CD4-positive, alpha-beta T cell (primary cell): ENCODE measurements at regions not wholly inside any gene's neighbourhood (a gene's known extent, or its start where the extent isn't known, plus 50 kb on each side); places are given as distances from the start of the nearest gene placed in this dataset.

Experiments
- ATAC-seq: fragments of 200-7000 bp; cut with Tn5 transposase; one replicate; pipeline ENCODE4 v1.10.0; 2022; ENCODE audit warnings: mild to moderate bottlenecking; ENCODE audit not compliant: poor library complexity
- CTCF ChIA-PET: fragments of 350-600 bp; sonication (Branson Sonifier 250); formaldehyde crosslinking; loops from one replicate; lab custom pipeline; 2021; ENCODE audit warnings: antibody characterized with exemption, inconsistent platforms; lab: Charles Lee
- POLR2A ChIA-PET: fragments of 350-600 bp; sonication (Branson Sonifier 250); formaldehyde crosslinking; loops from one replicate; lab custom pipeline; 2021; ENCODE audit warnings: antibody characterized with exemption, inconsistent platforms; lab: Charles Lee
- DNase-seq, 14 experiments: peaks; one replicate each; pipeline ENCODE4 v3.0.0-alpha.2; 2013 to 2020; ENCODE audit warnings: mixed read lengths in 2 of 14
- H3K27ac ChIP-seq, 2 donors: one replicate each; pipeline versions ENCODE4 v1.5.1 to v1.7.0; 2013; ENCODE audit warnings: low read length in 2 of 2, low read depth in 1 of 2, mild to moderate bottlenecking in 1 of 2
- H3K27me3 ChIP-seq, 2 experiments: 1 replicate in 1 of 2; 2 replicates in 1 of 2; pipeline versions ENCODE4 v1.6.1 to v1.7.0; 2013; ENCODE audit warnings: low read length in 2 of 2, control low read depth in 1 of 2, mild to moderate bottlenecking in 1 of 2, moderate library complexity in 1 of 2; ENCODE audit not compliant: insufficient read depth in 2 of 2, control insufficient read depth in 1 of 2
- H3K36me3 ChIP-seq: one replicate; pipeline ENCODE4 v1.6.1; 2013; ENCODE audit warnings: low read length, control low read depth; ENCODE audit not compliant: insufficient read depth
- H3K4me1 ChIP-seq: one replicate; pipeline ENCODE4 v1.6.1; 2013; ENCODE audit warnings: low read length, control low read depth; ENCODE audit not compliant: insufficient read depth
- H3K4me3 ChIP-seq: one replicate; pipeline ENCODE4 v1.5.1; 2013; ENCODE audit warnings: mild to moderate bottlenecking, low read length, moderate library complexity
- H3K9me3 ChIP-seq, 2 experiments: 1 replicate in 1 of 2; 2 replicates in 1 of 2; pipeline versions ENCODE4 v1.6.1 to v1.7.0; 2013; ENCODE audit warnings: low read length in 2 of 2, mild to moderate bottlenecking in 2 of 2, control low read depth in 1 of 2, moderate library complexity in 1 of 2; ENCODE audit not compliant: control insufficient read depth in 1 of 2, insufficient read depth in 1 of 2
- H3K27ac Mint-ChIP-seq: one replicate; pipeline ENCODE4 v1.8.0; 2020; ENCODE audit warnings: mixed read lengths
- H3K27me3 Mint-ChIP-seq: one replicate; pipeline ENCODE4 v1.8.0; 2021; ENCODE audit warnings: mixed read lengths
- H3K36me3 Mint-ChIP-seq: one replicate; pipeline ENCODE4 v1.8.0; 2021; ENCODE audit warnings: low read depth, mixed read lengths
- H3K4me1 Mint-ChIP-seq: one replicate; pipeline ENCODE4 v1.8.0; 2021; ENCODE audit warnings: low read depth, mixed read lengths
- H3K4me3 Mint-ChIP-seq: one replicate; pipeline ENCODE4 v1.8.0; 2020; ENCODE audit warnings: mild to moderate bottlenecking, mixed read lengths
- H3K9me3 Mint-ChIP-seq: one replicate; pipeline ENCODE4 v1.8.0; 2020; ENCODE audit warnings: mixed read lengths
- CTCF ChIP-seq: fragments of 200-600 bp; IDR thresholded peaks from one replicate; pipeline ENCODE4 v1.8.0; 2022; ENCODE audit warnings: antibody characterized with exemption, mild to moderate bottlenecking
- intact Hi-C, 2 experiments: fragments of 100-400 bp; cut with DNase I in 1 of 2; cut with micrococcal nuclease in 1 of 2; formaldehyde crosslinking; loops; one replicate each; pipeline versions ENCODE4 v1.15.1 to v1.9.0; 2023 to 2025; cut with DNase I, micrococcal nuclease

- ChIA-PET POLR2A (no interaction called here), CTCF (no interaction called here)
- Histone ChIP-seq H3K36me3 (no peaks in the 10 kb centered on the region), H3K27me3 (peaks cover 0 to 3% of the 10 kb centered on the region in 2 experiments), H3K4me1 (no peaks in the 10 kb centered on the region), H3K9me3 (peaks cover 0 to 10% of the 10 kb centered on the region in 2 experiments), H3K4me3 (no peak overlapping the region), H3K27ac (no peak overlapping the region)
- peaks cover 5% of the 10 kb centered on the region for H3K9me3 Mint-ChIP-seq
- no peak for TF ChIP-seq CTCF
- no peak for ATAC-seq
- no peaks in the 10 kb centered on the region for H3K4me1 Mint-ChIP-seq
- intact Hi-C loops = no loop called here
- no peak overlapping the region for H3K4me3 Mint-ChIP-seq
- no peaks in the 10 kb centered on the region for H3K36me3 Mint-ChIP-seq
- DNase-seq = no peak
- no peaks in the 10 kb centered on the region for H3K27me3 Mint-ChIP-seq
- no peak overlapping the region for H3K27ac Mint-ChIP-seq
Observed at GRCh38 chr2:42862669-42863185, 70.3 kb upstream of the HAAO start.

GRCh38 chr2:42861321-42861720 is 68.9 kb upstream of the HAAO start:
- TF ChIP-seq CTCF = no peak
- Histone ChIP-seq H3K36me3 (no peaks in the 10 kb centered on the region), H3K27ac (no peak overlapping the region), H3K4me3 (no peak overlapping the region), H3K27me3 (no peaks in the 10 kb centered on the region), H3K4me1 (no peaks in the 10 kb centered on the region), H3K9me3 (peaks cover 0 to 7% of the 10 kb centered on the region in 2 experiments)
- Mint-ChIP-seq H3K27me3 (no peaks in the 10 kb centered on the region), H3K27ac (no peak overlapping the region), H3K4me1 (no peaks in the 10 kb centered on the region), H3K36me3 (no peaks in the 10 kb centered on the region), H3K4me3 (no peak overlapping the region), H3K9me3 (peaks cover 5% of the 10 kb centered on the region)
- DNase-seq (no peak), ATAC-seq (no peak)
- intact Hi-C loops = loop anchor here in 1 of 2 experiments (2.0 kb wide), 1 partner anchor 679 kb away; no protein-coding TSS in a partner anchor
- POLR2A ChIA-PET = no interaction called here
- CTCF ChIA-PET = no interaction called here

- no peaks in the 10 kb centered on the region for H3K27me3 Mint-ChIP-seq
- Histone ChIP-seq H3K4me1 (no peaks in the 10 kb centered on the region), H3K36me3 (no peaks in the 10 kb centered on the region), H3K4me3 (no peak overlapping the region), H3K9me3 (peaks cover 0 to 6% of the 10 kb centered on the region in 2 experiments), H3K27ac (no peak overlapping the region), H3K27me3 (no peaks in the 10 kb centered on the region)
- no peak for DNase-seq
- ATAC-seq = no peak
- intact Hi-C loops = loop anchor here in 1 of 2 experiments (2.0 kb wide), 1 partner anchor 680 kb away; no protein-coding TSS in a partner anchor
- no peaks in the 10 kb centered on the region for H3K36me3 Mint-ChIP-seq
- no peak overlapping the region for H3K27ac Mint-ChIP-seq
- peaks cover 5% of the 10 kb centered on the region for H3K9me3 Mint-ChIP-seq
- CTCF ChIA-PET = interaction anchor here (1.7 kb wide), 1 partner anchor 717 kb away, joined by 4 read pairs; no protein-coding TSS in a partner anchor
- H3K4me1 Mint-ChIP-seq = no peaks in the 10 kb centered on the region
- TF ChIP-seq CTCF = no peak
- no peak overlapping the region for H3K4me3 Mint-ChIP-seq
- POLR2A ChIA-PET = no interaction called here
Observed at GRCh38 chr2:42860319-42861094, 68.1 kb upstream of the HAAO start.
